DMS79 treated with DMSO at 0.1 percent for 48 hours (cell line): ENCODE measurements at regions not wholly inside any gene's neighbourhood (a gene's known extent, or its start where the extent isn't known, plus 50 kb on each side); places are given as distances from the start of the nearest gene placed in this dataset.

Source experiments
- DNase-seq: peaks from one replicate; lab custom pipeline; 2025; lab: John Stamatoyannopoulos, UW

- no peak for DNase-seq
Observed at GRCh38 chr10:2019803-2020202, 282.5 kb upstream of the ADARB2 start.

GRCh38 chr10:2019281-2019680 lies 282.0 kb upstream of the ADARB2 start:
- no peak for DNase-seq

- DNase-seq = no peak
Observed at GRCh38 chr10:2014541-2014940, 277.2 kb upstream of the ADARB2 start.

GRCh38 chr10:2012209-2012608 lies 274.9 kb upstream of the ADARB2 start:
- no peak for DNase-seq

GRCh38 chr10:2011106-2011716 lies 273.9 kb upstream of the ADARB2 start:
- DNase-seq = no peak

GRCh38 chr10:2005546-2005945 lies 268.2 kb upstream of the ADARB2 start:
- no peak for DNase-seq

GRCh38 chr10:1992930-1993329 lies 255.6 kb upstream of the ADARB2 start:
- no peak for DNase-seq

- DNase-seq = no peak
Observed at GRCh38 chr10:1989090-1989489, 251.8 kb upstream of the ADARB2 start.

- no peak for DNase-seq
Observed at GRCh38 chr10:1981976-1982375, 244.7 kb upstream of the ADARB2 start.

GRCh38 chr10:1980459-1980858 lies 243.1 kb upstream of the ADARB2 start:
- DNase-seq = no peak

GRCh38 chr10:1978584-1978983 lies 241.3 kb upstream of the ADARB2 start:
- DNase-seq = no peak

- no peak for DNase-seq
Observed at GRCh38 chr10:1977461-1977860, 240.1 kb upstream of the ADARB2 start.

GRCh38 chr10:1972406-1972805 lies 235.1 kb upstream of the ADARB2 start:
- DNase-seq = no peak

- DNase-seq = no peak
Observed at GRCh38 chr10:1968257-1969033, 231.1 kb upstream of the ADARB2 start.

GRCh38 chr10:1966712-1967376 lies 229.5 kb upstream of the ADARB2 start:
- DNase-seq = no peak

- DNase-seq = no peak
Observed at GRCh38 chr10:1964476-1964875, 227.2 kb upstream of the ADARB2 start.

GRCh38 chr10:1963341-1963740 lies 226.0 kb upstream of the ADARB2 start:
- no peak for DNase-seq

- no peak for DNase-seq
Observed at GRCh38 chr10:1961989-1962388, 224.7 kb upstream of the ADARB2 start.

GRCh38 chr10:1960982-1961381 lies 223.7 kb upstream of the ADARB2 start:
- DNase-seq = no peak

GRCh38 chr10:1957057-1957456 lies 219.7 kb upstream of the ADARB2 start:
- DNase-seq = no peak

- DNase-seq = no peak
Observed at GRCh38 chr10:1954300-1954699, 217.0 kb upstream of the ADARB2 start.

GRCh38 chr10:1952126-1953095 lies 215.1 kb upstream of the ADARB2 start:
- DNase-seq = no peak
